Esophagus muscularis mucosa (tissue), 4 donors: ENCODE measurements at regions not wholly inside any gene's neighbourhood (a gene's known extent, or its start where the extent isn't known, plus 50 kb on each side); places are given as distances from the start of the nearest gene placed in this dataset.

Experiments used
- EP300 ChIP-seq: sonication (generic); formaldehyde crosslinking; IDR thresholded peaks from one replicate; pipeline ENCODE4 v1.6.1; 2017; ENCODE audit warnings: antibody characterized with exemption
- POLR2A ChIP-seq: fragments of 450-650 bp; IDR thresholded peaks from one replicate; pipeline ENCODE4 v1.6.1; 2017; ENCODE audit warnings: antibody characterized with exemption, moderate library complexity, mild to moderate bottlenecking, low read depth
- TF ChIP-seq, protein P1 (sequence below), 3 experiments: fragments of 200-600 bp in 2 of 3; fragments of 450-650 bp in 1 of 3; sonication (generic) in 2 of 3; IDR thresholded peaks; one replicate each; pipeline ENCODE4 v1.5.1; 2017 to 2019; ENCODE audit warnings: antibody characterized with exemption in 3 of 3, mild to moderate bottlenecking in 2 of 3, moderate library complexity in 1 of 3

DNA sequence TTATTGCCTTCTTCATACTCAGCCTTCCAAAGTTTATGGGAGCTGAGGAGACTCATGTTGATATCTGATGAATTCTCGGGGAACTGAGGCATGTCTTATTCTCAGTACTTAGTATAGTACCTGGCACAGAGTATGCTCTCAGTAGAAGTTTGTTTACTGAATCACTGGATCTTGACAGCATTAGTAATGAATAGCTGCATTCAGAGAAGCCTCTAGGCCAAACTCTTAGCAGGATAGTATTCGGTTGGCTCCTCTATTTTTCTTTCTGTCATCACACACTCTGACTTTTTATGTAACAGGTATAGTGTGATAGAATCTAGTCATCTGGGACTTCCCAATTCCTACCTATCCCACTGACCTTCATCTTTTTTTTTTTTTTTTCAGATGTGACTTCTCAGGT, 566.4 kb upstream of the MAN1A1 start:
- TF ChIP-seq, protein P1, sequence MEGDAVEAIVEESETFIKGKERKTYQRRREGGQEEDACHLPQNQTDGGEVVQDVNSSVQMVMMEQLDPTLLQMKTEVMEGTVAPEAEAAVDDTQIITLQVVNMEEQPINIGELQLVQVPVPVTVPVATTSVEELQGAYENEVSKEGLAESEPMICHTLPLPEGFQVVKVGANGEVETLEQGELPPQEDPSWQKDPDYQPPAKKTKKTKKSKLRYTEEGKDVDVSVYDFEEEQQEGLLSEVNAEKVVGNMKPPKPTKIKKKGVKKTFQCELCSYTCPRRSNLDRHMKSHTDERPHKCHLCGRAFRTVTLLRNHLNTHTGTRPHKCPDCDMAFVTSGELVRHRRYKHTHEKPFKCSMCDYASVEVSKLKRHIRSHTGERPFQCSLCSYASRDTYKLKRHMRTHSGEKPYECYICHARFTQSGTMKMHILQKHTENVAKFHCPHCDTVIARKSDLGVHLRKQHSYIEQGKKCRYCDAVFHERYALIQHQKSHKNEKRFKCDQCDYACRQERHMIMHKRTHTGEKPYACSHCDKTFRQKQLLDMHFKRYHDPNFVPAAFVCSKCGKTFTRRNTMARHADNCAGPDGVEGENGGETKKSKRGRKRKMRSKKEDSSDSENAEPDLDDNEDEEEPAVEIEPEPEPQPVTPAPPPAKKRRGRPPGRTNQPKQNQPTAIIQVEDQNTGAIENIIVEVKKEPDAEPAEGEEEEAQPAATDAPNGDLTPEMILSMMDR (IDR thresholded peaks at IDR 0.05) = no peak
- no peak for TF ChIP-seq EP300
- TF ChIP-seq POLR2A = no peak
